IPS-NIHi7 (cell line): ENCODE measurements at regions not wholly inside any gene's neighbourhood (a gene's known extent, or its start where the extent isn't known, plus 50 kb on each side); places are given as distances from the start of the nearest gene placed in this dataset.
"Not testable (repeated sequence)": the region's sequence is repeated elsewhere in the genome, so short reads cannot be mapped to it uniquely, and the experiment has no call there.

Experiments used
- DNase-seq: peaks from one replicate; pipeline ENCODE4 v3.0.0; 2012; ENCODE audit warnings: mixed read lengths; ENCODE audit errors: extremely low spot score

GRCh38 chr2:36302911-36303310, 52.7 kb upstream of the CRIM1 start:
- no peak for DNase-seq

- DNase-seq: no peak
These were observed 53.7 kb upstream of the CRIM1 start for GRCh38 chr2:36301843-36302242.

- DNase-seq: no peak
These were observed 54.9 kb upstream of the CRIM1 start for GRCh38 chr2:36300697-36301096.

GRCh38 chr2:36296798-36297197, 58.8 kb upstream of the CRIM1 start:
- DNase-seq: peak; percentile 26

GRCh38 chr2:36294316-36294721, 61.3 kb upstream of the CRIM1 start:
- DNase-seq: no peak

GRCh38 chr2:36290306-36290856, 65.2 kb upstream of the CRIM1 start:
- no peak for DNase-seq

GRCh38 chr2:36289731-36290130, 65.8 kb upstream of the CRIM1 start:
- DNase-seq: no peak

GRCh38 chr2:36287363-36288275, 68.0 kb upstream of the CRIM1 start:
- no peak for DNase-seq

- DNase-seq: not testable (repeated sequence)
These were observed 76.1 kb upstream of the CRIM1 start for GRCh38 chr2:36279506-36279905.

- no peak for DNase-seq
These were observed 77.6 kb upstream of the CRIM1 start for GRCh38 chr2:36277881-36278523.

GRCh38 chr2:36277146-36277808, 78.3 kb upstream of the CRIM1 start:
- DNase-seq: no peak

- no peak for DNase-seq
These were observed 84.3 kb upstream of the CRIM1 start for GRCh38 chr2:36271266-36271665.

GRCh38 chr2:36270758-36271157, 84.8 kb upstream of the CRIM1 start:
- DNase-seq: peak; percentile 53

- no peak for DNase-seq
These were observed 88.4 kb upstream of the CRIM1 start for GRCh38 chr2:36267194-36267593.

- DNase-seq: no peak
These were observed 88.9 kb upstream of the CRIM1 start for GRCh38 chr2:36266536-36267121.

- DNase-seq: no peak
These were observed 93.0 kb upstream of the CRIM1 start for GRCh38 chr2:36262581-36262980.

GRCh38 chr2:36255863-36256262, 99.7 kb upstream of the CRIM1 start:
- DNase-seq: no peak

- DNase-seq: no peak
These were observed 102.5 kb upstream of the CRIM1 start for GRCh38 chr2:36253086-36253485.

- no peak for DNase-seq
These were observed 109.1 kb upstream of the CRIM1 start for GRCh38 chr2:36246320-36246990.

GRCh38 chr2:36245651-36246050, 109.9 kb upstream of the CRIM1 start:
- DNase-seq: no peak

GRCh38 chr2:36238106-36238505, 117.5 kb upstream of the CRIM1 start:
- no peak for DNase-seq
